ENCODE measurements at regions not wholly inside any gene's neighbourhood (a gene's known extent, or its start where the extent isn't known, plus 50 kb on each side); places are given as distances from the start of the nearest gene placed in this dataset.

GRCh38 chr4:123114915-123115756 is 192.7 kb upstream of the NUDT6 start:
- Histone ChIP-seq H3K27ac (ENCODE audit: low read length) (no peak overlapping the region), H3K9me2 (ENCODE audit: insufficient read depth, low read length) (no peaks in the 10 kb centered on the region), H3K9me3 (ENCODE audit: low read length) (no peaks in the 10 kb centered on the region), H3K4me3 (ENCODE audit: low read length) (no peak overlapping the region), H3K36me3 (ENCODE audit: insufficient read depth, low read length) (no peaks in the 10 kb centered on the region), H3F3A (ENCODE audit: insufficient read depth, low read length, poor library complexity, severe bottlenecking) (no peaks in the 10 kb centered on the region), H2AFZ (ENCODE audit: low read depth, low read length) (no peak overlapping the region), H3K79me2 (replicated peaks; ENCODE audit: insufficient read depth, low read length) (no peaks in the 10 kb centered on the region), H3K27me3 (ENCODE audit: insufficient read depth, low read depth, low read length) (no peaks in the 10 kb centered on the region), H4K20me1 (ENCODE audit: insufficient read depth) (no peaks in the 10 kb centered on the region), H3K9ac (ENCODE audit: low read length) (no peak overlapping the region), H3K4me2 (ENCODE audit: low read length) (no peak overlapping the region)
- TF ChIP-seq RAD21 (conservative IDR thresholded peaks at IDR 0.05), result no peak
- no peak for TF ChIP-seq MXI1 (conservative IDR thresholded peaks at IDR 0.05; ENCODE audit: poor library complexity, severe bottlenecking)
- no peak for TF ChIP-seq SMC3 (conservative IDR thresholded peaks at IDR 0.05; ENCODE audit: poor library complexity)
- no peak for TF ChIP-seq EZH2 (IDR thresholded peaks at IDR 0.05; ENCODE audit: borderline replicate concordance, insufficient read depth, low read length, poor library complexity, severe bottlenecking)
- TF ChIP-seq, protein P1, sequence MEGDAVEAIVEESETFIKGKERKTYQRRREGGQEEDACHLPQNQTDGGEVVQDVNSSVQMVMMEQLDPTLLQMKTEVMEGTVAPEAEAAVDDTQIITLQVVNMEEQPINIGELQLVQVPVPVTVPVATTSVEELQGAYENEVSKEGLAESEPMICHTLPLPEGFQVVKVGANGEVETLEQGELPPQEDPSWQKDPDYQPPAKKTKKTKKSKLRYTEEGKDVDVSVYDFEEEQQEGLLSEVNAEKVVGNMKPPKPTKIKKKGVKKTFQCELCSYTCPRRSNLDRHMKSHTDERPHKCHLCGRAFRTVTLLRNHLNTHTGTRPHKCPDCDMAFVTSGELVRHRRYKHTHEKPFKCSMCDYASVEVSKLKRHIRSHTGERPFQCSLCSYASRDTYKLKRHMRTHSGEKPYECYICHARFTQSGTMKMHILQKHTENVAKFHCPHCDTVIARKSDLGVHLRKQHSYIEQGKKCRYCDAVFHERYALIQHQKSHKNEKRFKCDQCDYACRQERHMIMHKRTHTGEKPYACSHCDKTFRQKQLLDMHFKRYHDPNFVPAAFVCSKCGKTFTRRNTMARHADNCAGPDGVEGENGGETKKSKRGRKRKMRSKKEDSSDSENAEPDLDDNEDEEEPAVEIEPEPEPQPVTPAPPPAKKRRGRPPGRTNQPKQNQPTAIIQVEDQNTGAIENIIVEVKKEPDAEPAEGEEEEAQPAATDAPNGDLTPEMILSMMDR (IDR thresholded peaks at IDR 0.05; ENCODE audit: poor library complexity, severe bottlenecking), result no peak
- no peak for TF ChIP-seq REST (IDR thresholded peaks at IDR 0.05; ENCODE audit: borderline replicate concordance)
- no peak for TF ChIP-seq POLR2AphosphoS5 (IDR thresholded peaks at IDR 0.05)
- no peak for TF ChIP-seq EP300 (conservative IDR thresholded peaks at IDR 0.05; ENCODE audit: poor library complexity, severe bottlenecking)
- TF ChIP-seq TAF1 (IDR thresholded peaks at IDR 0.05; ENCODE audit: low read depth), result no peak

- Histone ChIP-seq H3F3A (ENCODE audit: insufficient read depth, low read length, poor library complexity, severe bottlenecking) (no peaks in the 10 kb centered on the region), H3K36me3 (ENCODE audit: insufficient read depth, low read length) (no peaks in the 10 kb centered on the region), H4K20me1 (ENCODE audit: insufficient read depth) (no peaks in the 10 kb centered on the region), H3K9ac (ENCODE audit: low read length) (no peak overlapping the region), H3K4me2 (ENCODE audit: low read length) (no peak overlapping the region), H3K9me2 (ENCODE audit: insufficient read depth, low read length) (no peaks in the 10 kb centered on the region), H3K4me3 (ENCODE audit: low read length) (no peak overlapping the region), H3K79me2 (replicated peaks; ENCODE audit: insufficient read depth, low read length) (no peaks in the 10 kb centered on the region), H3K27ac (ENCODE audit: low read length) (no peak overlapping the region), H3K9me3 (ENCODE audit: low read length) (no peaks in the 10 kb centered on the region), H2AFZ (ENCODE audit: low read depth, low read length) (no peak overlapping the region), H3K27me3 (ENCODE audit: insufficient read depth, low read depth, low read length) (no peaks in the 10 kb centered on the region)
- TF ChIP-seq, protein P1 (IDR thresholded peaks at IDR 0.05; ENCODE audit: poor library complexity, severe bottlenecking), result no peak
- no peak for TF ChIP-seq MXI1 (conservative IDR thresholded peaks at IDR 0.05; ENCODE audit: poor library complexity, severe bottlenecking)
- TF ChIP-seq REST (IDR thresholded peaks at IDR 0.05; ENCODE audit: borderline replicate concordance), result no peak
- no peak for TF ChIP-seq RAD21 (conservative IDR thresholded peaks at IDR 0.05)
- no peak for TF ChIP-seq POLR2AphosphoS5 (IDR thresholded peaks at IDR 0.05)
- TF ChIP-seq TAF1 (IDR thresholded peaks at IDR 0.05; ENCODE audit: low read depth), result no peak
- TF ChIP-seq EP300 (conservative IDR thresholded peaks at IDR 0.05; ENCODE audit: poor library complexity, severe bottlenecking), result no peak
- no peak for TF ChIP-seq EZH2 (IDR thresholded peaks at IDR 0.05; ENCODE audit: borderline replicate concordance, insufficient read depth, low read length, poor library complexity, severe bottlenecking)
- TF ChIP-seq SMC3 (conservative IDR thresholded peaks at IDR 0.05; ENCODE audit: poor library complexity), result no peak
Measured at GRCh38 chr4:123116412-123116811, 194.0 kb upstream of the NUDT6 start.
